ENCODE measurements at regions not wholly inside any gene's neighbourhood (a gene's known extent, or its start where the extent isn't known, plus 50 kb on each side); places are given as distances from the start of the nearest gene placed in this dataset.

- TF ChIP-seq CTCF (conservative IDR thresholded peaks at IDR 0.05), result no peak
- no peak overlapping the region for H3K27ac ChIP-seq
Measured at GRCh38 chr12:24447678-24448077, 498.2 kb upstream of the SOX5 start.

- no peak for TF ChIP-seq CTCF (conservative IDR thresholded peaks at IDR 0.05)
Measured at GRCh38 chr12:24446287-24446686, 496.8 kb upstream of the SOX5 start.

GRCh38 chr12:24444634-24445033 is 495.2 kb upstream of the SOX5 start:
- TF ChIP-seq CTCF (conservative IDR thresholded peaks at IDR 0.05), result no peak
- H3K27ac ChIP-seq, result no peak overlapping the region

More at GRCh38 chr12:24446287-24446686, 496.8 kb upstream of the SOX5 start:
- H3K27ac ChIP-seq, result no peak overlapping the region

- no peak for TF ChIP-seq CTCF (conservative IDR thresholded peaks at IDR 0.05)
- no peak overlapping the region for H3K27ac ChIP-seq
Measured at GRCh38 chr12:24441458-24441857, 492.0 kb upstream of the SOX5 start.

GRCh38 chr12:24436667-24437066 is 487.2 kb upstream of the SOX5 start:
- no peak overlapping the region for H3K27ac ChIP-seq
- no peak for TF ChIP-seq CTCF (conservative IDR thresholded peaks at IDR 0.05)

GRCh38 chr12:24431872-24432271 is 482.4 kb upstream of the SOX5 start:
- TF ChIP-seq CTCF (conservative IDR thresholded peaks at IDR 0.05), result no peak
- H3K27ac ChIP-seq, result no peak overlapping the region

GRCh38 chr12:24427776-24428175 is 478.3 kb upstream of the SOX5 start:
- TF ChIP-seq CTCF (conservative IDR thresholded peaks at IDR 0.05), result no peak
- H3K27ac ChIP-seq, result no peak overlapping the region

- no peak for TF ChIP-seq CTCF (conservative IDR thresholded peaks at IDR 0.05)
- H3K27ac ChIP-seq, result no peak overlapping the region
Measured at GRCh38 chr12:24425601-24425970, 476.1 kb upstream of the SOX5 start.

Measured in VCaP (cell line).